GM12878 (cell line): ENCODE measurements at regions not wholly inside any gene's neighbourhood (a gene's known extent, or its start where the extent isn't known, plus 50 kb on each side); places are given as distances from the start of the nearest gene placed in this dataset.

Experiments
- CHD2 ChIP-seq: IDR thresholded peaks from 2 replicates; pipeline ENCODE4 v1.6.1; 2011; ENCODE audit warnings: low read depth, low read length, improper control_type of control experiment, borderline replicate concordance
- CTCF ChIP-seq, 3 experiments: IDR thresholded peaks in 2 of 3; conservative IDR thresholded peaks in 1 of 3; 2 replicates each; pipeline ENCODE4 v1.5.1; 2011; ENCODE audit warnings: low read depth in 3 of 3, low read length in 3 of 3, mild to moderate bottlenecking in 3 of 3, control low read depth in 2 of 3, moderate library complexity in 2 of 3, inconsistent platforms in 1 of 3, mixed read lengths in 1 of 3; ENCODE audit not compliant: control insufficient read depth in 2 of 3, insufficient read depth in 1 of 3; ENCODE audit errors: extremely low read depth in 1 of 3
- POLR2A ChIP-seq: IDR thresholded peaks from 2 replicates; pipeline ENCODE4 v1.6.1; 2011; ENCODE audit warnings: low read depth, mild to moderate bottlenecking, low read length
- TAF1 ChIP-seq: IDR thresholded peaks from 2 replicates; pipeline ENCODE4 v1.6.1; 2011; ENCODE audit warnings: mild to moderate bottlenecking, low read depth, low read length, borderline replicate concordance

GRCh38 chr11:90737444-90738050 is 514.7 kb upstream of the CHORDC1 start:
- TF ChIP-seq CTCF (IDR thresholded peaks at IDR 0.05 in 2 of 3, conservative IDR thresholded peaks at IDR 0.05 in 1 of 3; ENCODE audit: control insufficient read depth in 2 of 3, extremely low read depth in 1 of 3, insufficient read depth in 1 of 3, low read depth in 3 of 3, low read length in 3 of 3) (no peak), TAF1 (no peak), CHD2 (no peak), POLR2A (no peak)
